IMR-90 (cell line): ENCODE measurements at regions not wholly inside any gene's neighbourhood (a gene's known extent, or its start where the extent isn't known, plus 50 kb on each side); places are given as distances from the start of the nearest gene placed in this dataset.

Source experiments
- ATAC-seq: fragments of 200-7000 bp; cut with Tn5 transposase; 2 replicates; pipeline ENCODE4 v1.9.1; 2020; ENCODE audit warnings: low read depth, mild to moderate bottlenecking, moderate library complexity
- BruUV-seq: library from RNA; stranded (reverse); fragments of 400-500 nt; replicated peaks from 2 replicates; lab custom pipeline; 2021; lab: Mats Ljungman, UMichigan
- CTCF ChIA-PET: fragments of 300-600 bp; formaldehyde crosslinking; extraction: SDS; loops from one replicate; lab custom pipeline; 2021; ENCODE audit warnings: antibody characterized with exemption; lab: Yijun Ruan, JAX
- POLR2A ChIA-PET: fragments of 300-600 bp; sonication (Branson Sonifier 250); formaldehyde crosslinking; loops from one replicate; lab custom pipeline; 2022; ENCODE audit warnings: antibody characterized with exemption; ENCODE audit not compliant: unreplicated experiment; lab: Charles Lee
- DNase-seq: peaks from one replicate; pipeline ENCODE4 v3.0.0; 2013
- H2AFZ ChIP-seq: replicated peaks from 2 replicates; pipeline ENCODE3; 2013; ENCODE audit warnings: low read length, mild to moderate bottlenecking; ENCODE audit not compliant: poor library complexity
- H2AK5ac ChIP-seq: 2 replicates; pipeline ENCODE4 v1.6.1; 2013; ENCODE audit warnings: low read depth, low read length, inconsistent platforms
- H2AK9ac ChIP-seq: replicated peaks from 2 replicates; pipeline ENCODE3; 2013; ENCODE audit warnings: mild to moderate bottlenecking, low read depth, low read length, moderate library complexity; ENCODE audit not compliant: poor library complexity
- H2BK120ac ChIP-seq: 2 replicates; pipeline ENCODE4 v1.6.1; 2013; ENCODE audit warnings: low read depth, low read length, inconsistent platforms
- H2BK15ac ChIP-seq: 3 replicates; pipeline ENCODE4 v1.6.1; 2013; ENCODE audit warnings: low read depth, low read length, inconsistent platforms
- H2BK20ac ChIP-seq: 2 replicates; pipeline ENCODE4 v1.6.1; 2013; ENCODE audit warnings: low read depth, mild to moderate bottlenecking, inconsistent platforms, low read length, moderate library complexity
- H2BK5ac ChIP-seq: 2 replicates; pipeline ENCODE4 v1.6.1; 2013; ENCODE audit warnings: mild to moderate bottlenecking, low read depth, low read length, inconsistent platforms; ENCODE audit not compliant: poor library complexity, severe bottlenecking
- H3K14ac ChIP-seq: replicated peaks from 2 replicates; pipeline ENCODE4 v1.6.1; 2013; ENCODE audit warnings: low read depth, low read length, inconsistent platforms
- H3K18ac ChIP-seq: 2 replicates; pipeline ENCODE4 v1.6.1; 2013; ENCODE audit warnings: low read depth, low read length, control low read depth
- H3K23ac ChIP-seq: 2 replicates; pipeline ENCODE4 v1.6.1; 2013; ENCODE audit warnings: low read depth, low read length, inconsistent platforms
- H3K27ac ChIP-seq: 2 replicates; pipeline ENCODE4 v1.5.1; 2013; ENCODE audit warnings: mild to moderate bottlenecking, control low read depth, low read length; ENCODE audit not compliant: insufficient read depth
- H3K27me3 ChIP-seq: 2 replicates; pipeline ENCODE4 v1.6.1; 2013; ENCODE audit warnings: low read length; ENCODE audit not compliant: control insufficient read depth, insufficient read depth
- H3K36me3 ChIP-seq: 2 replicates; pipeline ENCODE4 v1.6.1; 2013; ENCODE audit warnings: low read length, mixed read lengths; ENCODE audit not compliant: control insufficient read depth, insufficient read depth
- H3K4ac ChIP-seq: 2 replicates; pipeline ENCODE4 v1.6.1; 2013; ENCODE audit warnings: low read depth, low read length, inconsistent platforms
- H3K4me1 ChIP-seq: 2 replicates; pipeline ENCODE4 v1.6.1; 2013; ENCODE audit warnings: low read length, mixed read lengths; ENCODE audit not compliant: control insufficient read depth, insufficient read depth
- H3K4me2 ChIP-seq: 2 replicates; pipeline ENCODE4 v1.6.1; 2013; ENCODE audit warnings: low read depth, mild to moderate bottlenecking, control low read depth, low read length, moderate library complexity
- H3K4me3 ChIP-seq: 2 replicates; pipeline ENCODE4 v1.5.1; 2013; ENCODE audit warnings: low read depth, mild to moderate bottlenecking, control low read depth, low read length, moderate library complexity; ENCODE audit not compliant: insufficient read depth
- H3K56ac ChIP-seq: 2 replicates; pipeline ENCODE4 v1.6.1; 2013; ENCODE audit warnings: low read length, inconsistent platforms; ENCODE audit not compliant: insufficient read depth; ENCODE audit errors: extremely low read depth
- H3K79me1 ChIP-seq, 2 experiments: 2 replicates each; pipeline ENCODE4 v1.6.1; 2013; ENCODE audit warnings: low read length in 2 of 2, inconsistent platforms in 1 of 2, low read depth in 1 of 2
- H3K9ac ChIP-seq: 2 replicates; pipeline ENCODE4 v1.6.1; 2013; ENCODE audit warnings: low read depth, low read length, control low read depth
- H3K9me1 ChIP-seq: 2 replicates; pipeline ENCODE4 v1.6.1; 2013; ENCODE audit warnings: low read length, inconsistent platforms; ENCODE audit not compliant: insufficient read depth
- H3K9me3 ChIP-seq: 2 replicates; pipeline ENCODE4 v1.6.1; 2013; ENCODE audit warnings: low read length; ENCODE audit not compliant: control insufficient read depth, insufficient read depth
- H4K20me1 ChIP-seq: 2 replicates; pipeline ENCODE4 v1.6.1; 2013; ENCODE audit warnings: low read length, inconsistent platforms; ENCODE audit not compliant: insufficient read depth
- H4K5ac ChIP-seq: 2 replicates; pipeline ENCODE4 v1.6.1; 2013; ENCODE audit warnings: mild to moderate bottlenecking, low read depth, low read length, control low read depth
- H4K8ac ChIP-seq, 2 experiments: 2 replicates each; pipeline ENCODE4 v1.6.1; 2013; ENCODE audit warnings: low read depth in 2 of 2, low read length in 2 of 2, control low read depth in 1 of 2, inconsistent platforms in 1 of 2
- H4K91ac ChIP-seq: 2 replicates; pipeline ENCODE4 v1.6.1; 2013; ENCODE audit warnings: low read depth, low read length, inconsistent platforms; ENCODE audit not compliant: insufficient read depth
- BHLHE40 ChIP-seq: fragments of 150-350 bp; IDR thresholded peaks from 2 replicates; pipeline ENCODE4 v1.6.1; 2016; ENCODE audit warnings: mild to moderate bottlenecking, low read depth, low read length
- CEBPB ChIP-seq: IDR thresholded peaks from 2 replicates; pipeline ENCODE4 v1.6.1; 2012; ENCODE audit warnings: low read depth, low read length, improper control_type of control experiment
- CHD1 ChIP-seq: IDR thresholded peaks from 2 replicates; pipeline ENCODE4 v1.6.1; 2012; ENCODE audit warnings: low read depth, low read length, improper control_type of control experiment
- ELK1 ChIP-seq: fragments of 150-350 bp; IDR thresholded peaks from 2 replicates; pipeline ENCODE4 v1.6.1; 2016; ENCODE audit warnings: low read depth, mild to moderate bottlenecking, low read length, moderate library complexity, borderline replicate concordance
- FOS ChIP-seq: fragments of 150-350 bp; IDR thresholded peaks from 2 replicates; pipeline ENCODE4 v1.6.1; 2016; ENCODE audit warnings: low read depth, low read length
- MAFK ChIP-seq: IDR thresholded peaks from 2 replicates; pipeline ENCODE4 v1.6.1; 2012; ENCODE audit warnings: low read depth, low read length, improper control_type of control experiment
- MAZ ChIP-seq: IDR thresholded peaks from 2 replicates; pipeline ENCODE4 v1.6.1; 2012; ENCODE audit warnings: low read depth, mild to moderate bottlenecking, low read length, improper control_type of control experiment, moderate library complexity, borderline replicate concordance
- MXI1 ChIP-seq: IDR thresholded peaks from 2 replicates; pipeline ENCODE4 v1.6.1; 2012; ENCODE audit warnings: low read depth, mild to moderate bottlenecking, low read length, moderate library complexity, borderline replicate concordance
- NFE2L2 ChIP-seq: fragments of 150-350 bp; IDR thresholded peaks from 2 replicates; pipeline ENCODE4 v1.6.1; 2016; ENCODE audit warnings: low read depth, mild to moderate bottlenecking, low read length
- POLR2A ChIP-seq: IDR thresholded peaks from 2 replicates; pipeline ENCODE4 v1.6.1; 2012; ENCODE audit warnings: mild to moderate bottlenecking, low read depth, low read length
- RAD21 ChIP-seq: IDR thresholded peaks from 2 replicates; pipeline ENCODE4 v1.6.1; 2012; ENCODE audit warnings: low read length, improper control_type of control experiment
- RCOR1 ChIP-seq: IDR thresholded peaks from 2 replicates; pipeline ENCODE4 v1.6.1; 2012; ENCODE audit warnings: mild to moderate bottlenecking, low read length, improper control_type of control experiment; ENCODE audit not compliant: insufficient replicate concordance
- RFX5 ChIP-seq: IDR thresholded peaks from 2 replicates; pipeline ENCODE4 v1.8.0; 2012; ENCODE audit warnings: low read depth, mild to moderate bottlenecking, low read length, moderate library complexity
- SMC3 ChIP-seq: fragments of 150-350 bp; IDR thresholded peaks from 2 replicates; pipeline ENCODE4 v1.6.1; 2016; ENCODE audit warnings: low read depth, mild to moderate bottlenecking, antibody characterized with exemption, low read length, moderate library complexity
- WGBS, 2 experiments: methylation state at CpG; one replicate each; pipeline versions ENCODE4 v1.1.5 to v1.1.7; 2013; ENCODE audit warnings: missing lambda C conversion rate in 2 of 2; ENCODE audit not compliant: insufficient read length in 1 of 2; ENCODE audit errors: extremely low coverage in 2 of 2; 5-methylcytosine and 5-hydroxymethylcytosine counted together
- dilution Hi-C: fragments of 300-500 bp; cut with HindIII; formaldehyde crosslinking; loops from one replicate; pipeline ENCODE4 v1.14.3; 2018; ENCODE audit warnings: low sequenced_read_pairs; ENCODE audit not compliant: unreplicated experiment
- in situ Hi-C: fragments of 300-500 bp; cut with MboI; formaldehyde crosslinking; loops from 3 replicates; pipeline ENCODE4 v1.14.3; 2019; ENCODE audit warnings: low sequenced_read_pairs, inconsistent platforms, mixed read lengths
- intact Hi-C: fragments of 100-400 bp; cut with micrococcal nuclease; formaldehyde crosslinking; loops from 2 replicates; pipeline ENCODE4 v1.10.0; 2022
- TF ChIP-seq, protein P1 (sequence below): fragments of 150-350 bp; IDR thresholded peaks from 2 replicates; pipeline ENCODE4 v1.6.1; 2017; ENCODE audit warnings: mild to moderate bottlenecking, antibody characterized with exemption, low read length, low read depth
- TF ChIP-seq, protein P2 (sequence below): conservative IDR thresholded peaks from 2 replicates; pipeline ENCODE4 v1.5.1; 2012; ENCODE audit warnings: mild to moderate bottlenecking, low read depth, low read length, improper control_type of control experiment

- no peak overlapping the region for H3K14ac ChIP-seq
- H3K56ac ChIP-seq, result no peak overlapping the region
- in situ Hi-C loops, result no loop called here
- H3K79me1 ChIP-seq, result no peaks in the 10 kb centered on the region
- no peak overlapping the region for H2AFZ ChIP-seq
- no peak overlapping the region for H3K4ac ChIP-seq
- intact Hi-C loops, result no loop called here
- no peak overlapping the region for H2BK20ac ChIP-seq
- ChIA-PET CTCF (no interaction called here), POLR2A (no interaction called here)
- no peaks in the 10 kb centered on the region for H3K9me3 ChIP-seq
- dilution Hi-C loops, result no loop called here
- no peak overlapping the region for H2AK5ac ChIP-seq
- H3K9me1 ChIP-seq, result no peaks in the 10 kb centered on the region
- H3K18ac ChIP-seq, result no peak overlapping the region
- no peaks in the 10 kb centered on the region for H3K36me3 ChIP-seq
- H4K5ac ChIP-seq, result no peak overlapping the region
- H4K91ac ChIP-seq, result no peak overlapping the region
- no peak overlapping the region for H3K27ac ChIP-seq
- H2BK15ac ChIP-seq, result no peak overlapping the region
- no peak overlapping the region for H2AK9ac ChIP-seq
- TF ChIP-seq FOS (no peak), RFX5 (no peak), BHLHE40 (no peak), ELK1 (no peak), MAFK (no peak), RAD21 (no peak), MXI1 (no peak), POLR2A (no peak), CHD1 (no peak), NFE2L2 (no peak), RCOR1 (no peak), CEBPB (no peak), SMC3 (no peak), MAZ (no peak)
- TF ChIP-seq, protein P1, sequence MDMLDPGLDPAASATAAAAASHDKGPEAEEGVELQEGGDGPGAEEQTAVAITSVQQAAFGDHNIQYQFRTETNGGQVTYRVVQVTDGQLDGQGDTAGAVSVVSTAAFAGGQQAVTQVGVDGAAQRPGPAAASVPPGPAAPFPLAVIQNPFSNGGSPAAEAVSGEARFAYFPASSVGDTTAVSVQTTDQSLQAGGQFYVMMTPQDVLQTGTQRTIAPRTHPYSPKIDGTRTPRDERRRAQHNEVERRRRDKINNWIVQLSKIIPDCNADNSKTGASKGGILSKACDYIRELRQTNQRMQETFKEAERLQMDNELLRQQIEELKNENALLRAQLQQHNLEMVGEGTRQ, result no peak
- TF ChIP-seq, protein P2, sequence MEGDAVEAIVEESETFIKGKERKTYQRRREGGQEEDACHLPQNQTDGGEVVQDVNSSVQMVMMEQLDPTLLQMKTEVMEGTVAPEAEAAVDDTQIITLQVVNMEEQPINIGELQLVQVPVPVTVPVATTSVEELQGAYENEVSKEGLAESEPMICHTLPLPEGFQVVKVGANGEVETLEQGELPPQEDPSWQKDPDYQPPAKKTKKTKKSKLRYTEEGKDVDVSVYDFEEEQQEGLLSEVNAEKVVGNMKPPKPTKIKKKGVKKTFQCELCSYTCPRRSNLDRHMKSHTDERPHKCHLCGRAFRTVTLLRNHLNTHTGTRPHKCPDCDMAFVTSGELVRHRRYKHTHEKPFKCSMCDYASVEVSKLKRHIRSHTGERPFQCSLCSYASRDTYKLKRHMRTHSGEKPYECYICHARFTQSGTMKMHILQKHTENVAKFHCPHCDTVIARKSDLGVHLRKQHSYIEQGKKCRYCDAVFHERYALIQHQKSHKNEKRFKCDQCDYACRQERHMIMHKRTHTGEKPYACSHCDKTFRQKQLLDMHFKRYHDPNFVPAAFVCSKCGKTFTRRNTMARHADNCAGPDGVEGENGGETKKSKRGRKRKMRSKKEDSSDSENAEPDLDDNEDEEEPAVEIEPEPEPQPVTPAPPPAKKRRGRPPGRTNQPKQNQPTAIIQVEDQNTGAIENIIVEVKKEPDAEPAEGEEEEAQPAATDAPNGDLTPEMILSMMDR, result no peak
- DNase-seq (no peak), ATAC-seq (no peak)
- no peak overlapping the region for H2BK120ac ChIP-seq
- H3K4me2 ChIP-seq, result no peak overlapping the region
- H3K27me3 ChIP-seq, result no peaks in the 10 kb centered on the region
- H3K23ac ChIP-seq, result no peak overlapping the region
- no peak overlapping the region for H2BK5ac ChIP-seq
- no peaks in the 10 kb centered on the region for H3K4me1 ChIP-seq
- WGBS, 2 experiments, result no CpG with 5 or more reads among the region's 2 CpGs
- no peak overlapping the region for H3K4me3 ChIP-seq
- H4K20me1 ChIP-seq, result no peaks in the 10 kb centered on the region
- H3K9ac ChIP-seq, result no peak overlapping the region
- H4K8ac ChIP-seq, result no peak overlapping the region
- no TSS peak for BruUV-seq
Observed at GRCh38 chr2:76204048-76204447, 493.3 kb upstream of the GCFC2 start.
